CD14-positive monocyte (primary cell): ENCODE measurements at regions not wholly inside any gene's neighbourhood (a gene's known extent, or its start where the extent isn't known, plus 50 kb on each side); places are given as distances from the start of the nearest gene placed in this dataset.

Source experiments
- DNase-seq, 3 donors: peaks; one replicate each; pipeline ENCODE4 v3.0.0-alpha.2; 2011 to 2022
- H2AFZ ChIP-seq: 2 replicates; pipeline ENCODE4 v1.6.0; 2012; ENCODE audit warnings: mild to moderate bottlenecking, low read depth, low read length, inconsistent platforms; ENCODE audit not compliant: insufficient read depth, poor library complexity, severe bottlenecking
- H3K27ac ChIP-seq, 2 donors: 1 replicate in 1 of 2; 2 replicates in 1 of 2; pipeline ENCODE4 v1.5.1; 2012 to 2013; ENCODE audit warnings: low read length in 2 of 2, control low read depth in 1 of 2, inconsistent platforms in 1 of 2, low read depth in 1 of 2, mild to moderate bottlenecking in 1 of 2
- H3K27me3 ChIP-seq, 2 donors: one replicate each; pipeline versions ENCODE4 v1.6.0 to v1.6.1; 2011 to 2013; ENCODE audit warnings: low read length in 2 of 2; ENCODE audit not compliant: control insufficient read depth in 2 of 2, insufficient read depth in 2 of 2
- H3K36me3 ChIP-seq, 2 donors: replicated peaks in 1 of 2; 1 replicate in 1 of 2; 2 replicates in 1 of 2; pipeline versions ENCODE4 v1.5.1 to v1.6.1; 2012 to 2013; ENCODE audit warnings: low read length in 2 of 2, control low read depth in 1 of 2, inconsistent platforms in 1 of 2, mild to moderate bottlenecking in 1 of 2; ENCODE audit not compliant: insufficient read depth in 2 of 2, control insufficient read depth in 1 of 2
- H3K4me1 ChIP-seq, 2 donors: 1 replicate in 1 of 2; 2 replicates in 1 of 2; pipeline versions ENCODE4 v1.5.1 to v1.6.1; 2012 to 2013; ENCODE audit warnings: low read length in 2 of 2, control low read depth in 1 of 2, inconsistent platforms in 1 of 2, mild to moderate bottlenecking in 1 of 2, moderate library complexity in 1 of 2; ENCODE audit not compliant: insufficient read depth in 2 of 2, control insufficient read depth in 1 of 2
- H3K4me2 ChIP-seq: replicated peaks from 2 replicates; pipeline ENCODE3; 2012; ENCODE audit warnings: low read length, moderate library complexity, mild to moderate bottlenecking; ENCODE audit not compliant: poor library complexity, severe bottlenecking; ENCODE audit errors: extremely low read depth
- H3K4me3 ChIP-seq, 3 experiments: fragments of 200-600 bp in 1 of 3; sonication (generic) in 1 of 3; replicated peaks in 1 of 3; 1 replicate in 2 of 3; 2 replicates in 1 of 3; pipeline ENCODE4 v1.5.1; 2011 to 2013; ENCODE audit warnings: low read length in 3 of 3, mild to moderate bottlenecking in 3 of 3, control low read depth in 2 of 3, low read depth in 2 of 3, inconsistent platforms in 1 of 3, moderate library complexity in 1 of 3
- H3K79me2 ChIP-seq: 2 replicates; pipeline ENCODE4 v1.6.0; 2012; ENCODE audit warnings: mild to moderate bottlenecking, control low read depth, inconsistent platforms, low read length, moderate library complexity; ENCODE audit not compliant: insufficient read depth
- H3K9ac ChIP-seq: 2 replicates; pipeline ENCODE4 v1.6.0; 2017; ENCODE audit warnings: low read length, mild to moderate bottlenecking; ENCODE audit not compliant: insufficient read depth, poor library complexity, severe bottlenecking
- H3K9me3 ChIP-seq, 2 donors: replicated peaks in 1 of 2; 1 replicate in 1 of 2; 2 replicates in 1 of 2; pipeline versions ENCODE4 v1.5.1 to v1.6.1; 2012 to 2013; ENCODE audit warnings: low read length in 2 of 2, control low read depth in 1 of 2; ENCODE audit not compliant: control insufficient read depth in 1 of 2, insufficient read depth in 1 of 2
- H4K20me1 ChIP-seq: 2 replicates; pipeline ENCODE4 v1.6.0; 2012; ENCODE audit warnings: mild to moderate bottlenecking, low read length, control low read depth, moderate library complexity; ENCODE audit not compliant: insufficient read depth
- H3K27ac Mint-ChIP-seq, 7 donors: one replicate each; pipeline ENCODE4 v1.8.0; 2020; ENCODE audit warnings: mild to moderate bottlenecking in 7 of 7, mixed read lengths in 7 of 7, moderate library complexity in 6 of 7, inconsistent platforms in 2 of 7
- H3K27me3 Mint-ChIP-seq, 3 donors: one replicate each; pipeline ENCODE4 v1.8.0; 2021 to 2022; ENCODE audit warnings: low read depth in 3 of 3, mild to moderate bottlenecking in 3 of 3, mixed read lengths in 3 of 3, moderate library complexity in 3 of 3, inconsistent platforms in 1 of 3
- H3K36me3 Mint-ChIP-seq, 2 donors: one replicate each; pipeline ENCODE4 v1.8.0; 2020; ENCODE audit warnings: mixed read lengths in 2 of 2, inconsistent platforms in 1 of 2, mild to moderate bottlenecking in 1 of 2
- H3K4me1 Mint-ChIP-seq: one replicate; pipeline ENCODE4 v1.8.0; 2020; ENCODE audit warnings: mild to moderate bottlenecking, mixed read lengths
- H3K4me3 Mint-ChIP-seq, 2 donors: one replicate each; pipeline ENCODE4 v1.8.0; 2020; ENCODE audit warnings: mild to moderate bottlenecking in 2 of 2, mixed read lengths in 2 of 2, moderate library complexity in 1 of 2
- H3K9me3 Mint-ChIP-seq, 7 donors: one replicate each; pipeline ENCODE4 v1.8.0; 2020 to 2022; ENCODE audit warnings: mixed read lengths in 7 of 7, mild to moderate bottlenecking in 6 of 7, moderate library complexity in 6 of 7, inconsistent platforms in 2 of 7
- WGBS: methylation state at CpG from one replicate; pipeline ENCODE4 v1.1.5; 2013; ENCODE audit warnings: missing lambda C conversion rate; ENCODE audit not compliant: insufficient coverage; 5-methylcytosine and 5-hydroxymethylcytosine counted together
- intact Hi-C, 2 donors: fragments of 100-400 bp; cut with micrococcal nuclease; formaldehyde crosslinking; loops; one replicate each; pipeline versions ENCODE4 v1.15.0 to v1.15.1; 2023
- TF ChIP-seq, protein P1 (sequence below): fragments of 200-600 bp; IDR thresholded peaks from one replicate; pipeline ENCODE4 v1.8.0; 2022; ENCODE audit warnings: antibody characterized with exemption, mild to moderate bottlenecking

DNA sequence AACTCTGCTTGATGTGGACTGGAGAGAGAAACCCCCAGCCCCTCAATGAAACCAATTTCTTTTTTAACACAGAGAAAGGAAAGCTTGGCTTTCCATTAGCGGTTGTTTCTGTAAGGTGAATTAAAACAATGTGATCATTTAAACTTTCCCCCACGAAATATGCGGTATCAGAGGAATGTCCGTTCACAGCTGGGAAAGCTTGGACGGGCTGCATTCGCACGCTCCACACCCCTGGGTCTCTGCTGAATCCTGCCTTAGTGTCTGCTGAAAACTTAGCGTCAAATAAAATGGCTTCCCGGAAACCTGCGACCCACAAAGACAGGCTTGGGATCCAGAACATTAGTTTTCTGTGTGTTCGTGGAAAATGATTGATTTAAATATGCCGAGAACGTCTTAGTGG lies 71.7 kb downstream of the C16orf95 start:
- Histone ChIP-seq H3K4me3 (no peak overlapping the region), H3K27ac (no peak overlapping the region), H3K36me3 (no peaks in the 10 kb centered on the region), H3K79me2 (no peaks in the 10 kb centered on the region), H2AFZ (no peak overlapping the region), H3K4me2 (no peak overlapping the region), H3K4me1 (no peaks in the 10 kb centered on the region), H3K9ac (no peak overlapping the region), H3K9me3 (no peaks in the 10 kb centered on the region), H3K27me3 (no peaks in the 10 kb centered on the region), H4K20me1 (no peaks in the 10 kb centered on the region)
- 95% methylated on average over 12 of the region's 13 CpGs for WGBS
- TF ChIP-seq, protein P1, sequence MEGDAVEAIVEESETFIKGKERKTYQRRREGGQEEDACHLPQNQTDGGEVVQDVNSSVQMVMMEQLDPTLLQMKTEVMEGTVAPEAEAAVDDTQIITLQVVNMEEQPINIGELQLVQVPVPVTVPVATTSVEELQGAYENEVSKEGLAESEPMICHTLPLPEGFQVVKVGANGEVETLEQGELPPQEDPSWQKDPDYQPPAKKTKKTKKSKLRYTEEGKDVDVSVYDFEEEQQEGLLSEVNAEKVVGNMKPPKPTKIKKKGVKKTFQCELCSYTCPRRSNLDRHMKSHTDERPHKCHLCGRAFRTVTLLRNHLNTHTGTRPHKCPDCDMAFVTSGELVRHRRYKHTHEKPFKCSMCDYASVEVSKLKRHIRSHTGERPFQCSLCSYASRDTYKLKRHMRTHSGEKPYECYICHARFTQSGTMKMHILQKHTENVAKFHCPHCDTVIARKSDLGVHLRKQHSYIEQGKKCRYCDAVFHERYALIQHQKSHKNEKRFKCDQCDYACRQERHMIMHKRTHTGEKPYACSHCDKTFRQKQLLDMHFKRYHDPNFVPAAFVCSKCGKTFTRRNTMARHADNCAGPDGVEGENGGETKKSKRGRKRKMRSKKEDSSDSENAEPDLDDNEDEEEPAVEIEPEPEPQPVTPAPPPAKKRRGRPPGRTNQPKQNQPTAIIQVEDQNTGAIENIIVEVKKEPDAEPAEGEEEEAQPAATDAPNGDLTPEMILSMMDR = no peak
- Mint-ChIP-seq H3K36me3 (no peaks in the 10 kb centered on the region), H3K4me1 (no peaks in the 10 kb centered on the region), H3K4me3 (no peak overlapping the region), H3K9me3 (no peaks in the 10 kb centered on the region), H3K27ac (no peak overlapping the region), H3K27me3 (peaks cover 10 to 27% (median 11%) of the 10 kb centered on the region in 3 donors)
- intact Hi-C loops = no loop called here
- DNase-seq = no peak

DNA sequence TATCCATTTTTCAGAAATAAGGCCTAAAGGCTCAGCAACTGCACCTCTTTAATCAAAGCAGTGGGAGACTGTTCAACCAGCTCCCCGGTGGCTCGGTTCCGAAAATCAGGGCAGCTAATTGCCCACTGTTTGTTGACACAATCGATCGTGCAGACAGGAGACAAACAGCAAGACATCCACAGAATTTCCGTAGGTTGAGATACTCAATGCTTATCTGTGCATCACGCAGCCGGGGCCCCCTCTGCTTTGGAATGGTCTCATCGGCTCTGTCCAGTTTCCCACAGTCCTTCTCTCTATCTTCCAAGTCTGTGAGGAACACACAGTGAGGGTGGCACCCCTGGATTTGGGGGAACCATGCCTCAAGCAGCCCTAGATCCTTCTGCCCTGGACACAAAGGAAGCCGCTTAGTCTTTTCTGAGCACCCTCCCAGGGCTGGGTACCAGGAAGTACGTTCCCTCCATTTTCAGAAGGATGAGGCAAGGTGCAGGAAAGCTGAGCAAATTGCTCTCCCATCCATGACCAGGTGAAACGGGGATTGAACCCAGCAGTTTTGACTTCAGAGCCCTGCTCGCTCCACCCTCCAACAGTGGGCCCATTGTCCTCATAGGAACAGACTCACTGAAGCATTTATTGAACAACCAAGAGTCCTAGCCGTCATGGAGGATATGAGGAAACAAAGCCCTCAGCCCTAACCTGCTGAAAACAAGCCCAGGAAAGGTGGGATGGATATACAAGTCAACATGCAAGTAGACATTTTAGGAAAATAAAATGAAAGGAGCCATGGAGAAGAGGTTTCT lies 70.7 kb downstream of the C16orf95 start:
- Histone ChIP-seq H3K79me2 (no peaks in the 10 kb centered on the region), H3K4me1 (no peaks in the 10 kb centered on the region), H3K27me3 (no peaks in the 10 kb centered on the region), H3K4me2 (no peak overlapping the region), H3K9ac (no peak overlapping the region), H2AFZ (no peak overlapping the region), H3K9me3 (no peaks in the 10 kb centered on the region), H3K4me3 (no peak overlapping the region), H3K27ac (no peak overlapping the region), H4K20me1 (no peaks in the 10 kb centered on the region), H3K36me3 (no peaks in the 10 kb centered on the region)
- intact Hi-C loops = no loop called here
- no peak for DNase-seq
- no peak overlapping the region for H3K27ac Mint-ChIP-seq
- no peaks in the 10 kb centered on the region for H3K4me1 Mint-ChIP-seq
- no peaks in the 10 kb centered on the region for H3K9me3 Mint-ChIP-seq
- H3K27me3 Mint-ChIP-seq = peaks cover 8 to 27% (median 10%) of the 10 kb centered on the region in 3 donors
- 86% methylated on average over 13 of the region's 14 CpGs for WGBS
- no peaks in the 10 kb centered on the region for H3K36me3 Mint-ChIP-seq
- TF ChIP-seq, protein P1 = no peak
- no peak overlapping the region for H3K4me3 Mint-ChIP-seq
